ENCODE measurements at regions not wholly inside any gene's neighbourhood (a gene's known extent, or its start where the extent isn't known, plus 50 kb on each side); places are given as distances from the start of the nearest gene placed in this dataset.

- no peaks in the 10 kb centered on the region for H3K27me3 ChIP-seq (ENCODE audit: control insufficient read depth, insufficient read depth, low read length)
- TF ChIP-seq USF2 (IDR thresholded peaks at IDR 0.05; ENCODE audit: low read depth, low read length) = no peak
- no peak for TF ChIP-seq MXI1 (IDR thresholded peaks at IDR 0.05; ENCODE audit: borderline replicate concordance, low read depth, low read length)
- no peak for TF ChIP-seq RCOR1 (IDR thresholded peaks at IDR 0.05; ENCODE audit: insufficient replicate concordance, low read length)
- TF ChIP-seq FOS (IDR thresholded peaks at IDR 0.05; ENCODE audit: low read depth, low read length) = no peak
- TF ChIP-seq POLR2A (IDR thresholded peaks at IDR 0.05; ENCODE audit: low read depth, low read length) = no peak
- TF ChIP-seq RFX5 (IDR thresholded peaks at IDR 0.05; ENCODE audit: low read depth, low read length) = no peak
- TF ChIP-seq MAFK (IDR thresholded peaks at IDR 0.05; ENCODE audit: low read depth, low read length) = no peak
- TF ChIP-seq RAD21 (IDR thresholded peaks at IDR 0.05; ENCODE audit: low read length) = no peak
- TF ChIP-seq MAZ (IDR thresholded peaks at IDR 0.05; ENCODE audit: borderline replicate concordance, low read depth, low read length) = no peak
- TF ChIP-seq CTCF (conservative IDR thresholded peaks at IDR 0.05; ENCODE audit: low read depth, low read length) = no peak
- no peak for TF ChIP-seq SMC3 (IDR thresholded peaks at IDR 0.05; ENCODE audit: low read depth, low read length)
- no peak for TF ChIP-seq ELK1 (IDR thresholded peaks at IDR 0.05; ENCODE audit: borderline replicate concordance, low read depth, low read length)
- no peak for TF ChIP-seq CHD1 (IDR thresholded peaks at IDR 0.05; ENCODE audit: low read depth, low read length)
- no peak for TF ChIP-seq CEBPB (IDR thresholded peaks at IDR 0.05; ENCODE audit: low read depth, low read length)
- no peak for TF ChIP-seq NFE2L2 (IDR thresholded peaks at IDR 0.05; ENCODE audit: low read depth, low read length)
- TF ChIP-seq BHLHE40 (IDR thresholded peaks at IDR 0.05; ENCODE audit: low read depth, low read length) = no peak
- H4K91ac ChIP-seq (ENCODE audit: insufficient read depth, low read depth, low read length) = no peak overlapping the region
- no peak overlapping the region for H2BK120ac ChIP-seq (ENCODE audit: low read depth, low read length)
- no peak overlapping the region for H3K4me2 ChIP-seq (ENCODE audit: low read depth, low read length)
- dilution Hi-C loops (cut with HindIII; ENCODE audit: low sequenced_read_pairs, unreplicated experiment) = no loop called here
- no peaks in the 10 kb centered on the region for H4K20me1 ChIP-seq (ENCODE audit: insufficient read depth, low read length)
- ChIA-PET CTCF (no interaction called here), POLR2A (ENCODE audit: unreplicated experiment) (no interaction called here)
- no peak overlapping the region for H3K23ac ChIP-seq (ENCODE audit: low read depth, low read length)
- H3K14ac ChIP-seq (replicated peaks; ENCODE audit: low read depth, low read length) = no peak overlapping the region
- H2BK5ac ChIP-seq (ENCODE audit: low read depth, low read length, poor library complexity, severe bottlenecking) = no peak overlapping the region
- no peak overlapping the region for H2AK9ac ChIP-seq (replicated peaks; ENCODE audit: low read depth, low read length, poor library complexity)
- no peak overlapping the region for H3K4me3 ChIP-seq (ENCODE audit: insufficient read depth, low read depth, low read length)
- no peaks in the 10 kb centered on the region for H3K79me1 ChIP-seq (ENCODE audit: low read depth in 1 of 2, low read length in 2 of 2)
- no peak overlapping the region for H3K4ac ChIP-seq (ENCODE audit: low read depth, low read length)
- 60% methylated on average over 2 of the region's 7 CpGs; no CpG with 5 or more reads in 1 of the 2 experiments for WGBS, 2 experiments (ENCODE audit: extremely low coverage in 2 of 2, insufficient read length in 1 of 2)
- H4K8ac ChIP-seq (ENCODE audit: low read depth in 2 of 2, low read length in 2 of 2) = no peak overlapping the region
- no peak overlapping the region for H4K5ac ChIP-seq (ENCODE audit: low read depth, low read length)
- H3K56ac ChIP-seq (ENCODE audit: extremely low read depth, insufficient read depth, low read length) = no peak overlapping the region
- no peak overlapping the region for H2AK5ac ChIP-seq (ENCODE audit: low read depth, low read length)
- no peak overlapping the region for H2BK20ac ChIP-seq (ENCODE audit: low read depth, low read length)
- no peak for ATAC-seq (ENCODE audit: low read depth)
- no peak overlapping the region for H3K27ac ChIP-seq (ENCODE audit: insufficient read depth, low read length)
- H3K9ac ChIP-seq (ENCODE audit: low read depth, low read length) = no peak overlapping the region
- H3K9me3 ChIP-seq (ENCODE audit: control insufficient read depth, insufficient read depth, low read length) = peaks cover 15% of the 10 kb centered on the region
- in situ Hi-C loops (cut with MboI; ENCODE audit: low sequenced_read_pairs) = no loop called here
- no peak overlapping the region for H2AFZ ChIP-seq (replicated peaks; ENCODE audit: low read length, poor library complexity)
- H3K9me1 ChIP-seq (ENCODE audit: insufficient read depth, low read length) = no peaks in the 10 kb centered on the region
- H3K4me1 ChIP-seq (ENCODE audit: control insufficient read depth, insufficient read depth, low read length) = no peaks in the 10 kb centered on the region
- BruUV-seq (replicated peaks) = no TSS peak
- no peaks in the 10 kb centered on the region for H3K36me3 ChIP-seq (ENCODE audit: control insufficient read depth, insufficient read depth, low read length)
- H3K18ac ChIP-seq (ENCODE audit: low read depth, low read length) = no peak overlapping the region
- H2BK15ac ChIP-seq (ENCODE audit: low read depth, low read length) = no peak overlapping the region
- no peak for DNase-seq
- intact Hi-C loops (cut with micrococcal nuclease) = no loop called here
Measured at GRCh38 chr15:93862791-93863190, 368.6 kb upstream of the MCTP2 start.
